A549 (cell line): ENCODE measurements at regions not wholly inside any gene's neighbourhood (a gene's known extent, or its start where the extent isn't known, plus 50 kb on each side); places are given as distances from the start of the nearest gene placed in this dataset.
A peak's percentile ranks its signal among the peaks of the same experiment; 100 is the strongest.

ENCODE experiments used
- CEBPB ChIP-seq, 2 experiments: fragments of >200 bp in 1 of 2; sonication (Bioruptor Twin) in 1 of 2; formaldehyde crosslinking in 1 of 2; IDR thresholded peaks; 2 replicates each; pipeline ENCODE4 v1.6.1; 2012 to 2016
- CTCF ChIP-seq: fragments of >200 bp; sonication (Bioruptor Twin); formaldehyde crosslinking; IDR thresholded peaks from 3 replicates; pipeline ENCODE4 v1.5.1; 2016
- EP300 ChIP-seq, 2 experiments: fragments of >200 bp; sonication (Bioruptor Twin); formaldehyde crosslinking; IDR thresholded peaks; 2 replicates in 1 of 2; 3 replicates in 1 of 2; pipeline ENCODE4 v1.6.1; 2016 to 2017
- HEYL ChIP-seq: fragments of 250-450 bp; sonication (Bioruptor Pico); IDR thresholded peaks from 2 replicates; pipeline ENCODE4 v1.8.0; 2021; ENCODE audit warnings: mild to moderate bottlenecking, moderate library complexity
- JUNB ChIP-seq: fragments of >200 bp; sonication (Bioruptor Twin); formaldehyde crosslinking; IDR thresholded peaks from 2 replicates; pipeline ENCODE4 v1.6.1; 2016
- MAFK ChIP-seq: fragments of 450-650 bp; IDR thresholded peaks from 2 replicates; pipeline ENCODE4 v1.6.1; 2014; ENCODE audit not compliant: partially characterized antibody
- POLR2A ChIP-seq: IDR thresholded peaks from 2 replicates; pipeline ENCODE4 v1.6.1; 2012; ENCODE audit warnings: mild to moderate bottlenecking, low read length
- TF ChIP-seq, protein P1 (sequence below): fragments of 450-650 bp; IDR thresholded peaks from 2 replicates; pipeline ENCODE4 v1.6.1; 2014; ENCODE audit warnings: antibody characterized with exemption
- TF ChIP-seq, protein P2 (sequence below): IDR thresholded peaks from 2 replicates; pipeline ENCODE4 v1.6.1; 2012

GRCh38 chr13:38226496-38226895, 123.2 kb upstream of the UFM1 start:
- TF ChIP-seq HEYL = no peak
- TF ChIP-seq CTCF = no peak
- TF ChIP-seq JUNB = no peak
- TF ChIP-seq, protein P1, sequence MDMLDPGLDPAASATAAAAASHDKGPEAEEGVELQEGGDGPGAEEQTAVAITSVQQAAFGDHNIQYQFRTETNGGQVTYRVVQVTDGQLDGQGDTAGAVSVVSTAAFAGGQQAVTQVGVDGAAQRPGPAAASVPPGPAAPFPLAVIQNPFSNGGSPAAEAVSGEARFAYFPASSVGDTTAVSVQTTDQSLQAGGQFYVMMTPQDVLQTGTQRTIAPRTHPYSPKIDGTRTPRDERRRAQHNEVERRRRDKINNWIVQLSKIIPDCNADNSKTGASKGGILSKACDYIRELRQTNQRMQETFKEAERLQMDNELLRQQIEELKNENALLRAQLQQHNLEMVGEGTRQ = no peak
- TF ChIP-seq MAFK = peak; percentile 50
- no peak for TF ChIP-seq POLR2A
- TF ChIP-seq CEBPB (IDR thresholded peaks at IDR 0.05) = no peak
- TF ChIP-seq, protein P2, sequence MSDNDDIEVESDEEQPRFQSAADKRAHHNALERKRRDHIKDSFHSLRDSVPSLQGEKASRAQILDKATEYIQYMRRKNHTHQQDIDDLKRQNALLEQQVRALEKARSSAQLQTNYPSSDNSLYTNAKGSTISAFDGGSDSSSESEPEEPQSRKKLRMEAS = no peak
- TF ChIP-seq EP300 (IDR thresholded peaks at IDR 0.05) = no peak
